Skeletal muscle satellite cell (primary cell): ENCODE measurements at regions not wholly inside any gene's neighbourhood (a gene's known extent, or its start where the extent isn't known, plus 50 kb on each side); places are given as distances from the start of the nearest gene placed in this dataset.
"Not testable (repeated sequence)": the region's sequence is repeated elsewhere in the genome, so short reads cannot be mapped to it uniquely, and the experiment has no call there.

Experiments used
- H3K27me3 ChIP-seq: 2 replicates; pipeline ENCODE4 v1.7.0; 2013; ENCODE audit warnings: low read length; ENCODE audit not compliant: control insufficient read depth, insufficient read depth
- H3K36me3 ChIP-seq: 2 replicates; pipeline ENCODE4 v1.7.0; 2013; ENCODE audit warnings: mild to moderate bottlenecking, control low read depth, low read length; ENCODE audit not compliant: insufficient read depth
- H3K4me1 ChIP-seq: 2 replicates; pipeline ENCODE4 v1.7.0; 2013; ENCODE audit warnings: low read length; ENCODE audit not compliant: control insufficient read depth, insufficient read depth
- H3K4me2 ChIP-seq: 2 replicates; pipeline ENCODE4 v1.7.0; 2013; ENCODE audit warnings: mild to moderate bottlenecking, low read length
- H3K4me3 ChIP-seq: 2 replicates; pipeline ENCODE4 v1.7.0; 2013; ENCODE audit warnings: low read length
- H3K9ac ChIP-seq: 2 replicates; pipeline ENCODE4 v1.7.0; 2013; ENCODE audit warnings: mild to moderate bottlenecking, low read depth, low read length, moderate library complexity
- H3K9me3 ChIP-seq: replicated peaks from 2 replicates; pipeline ENCODE4 v1.7.0; 2013; ENCODE audit warnings: mild to moderate bottlenecking, control low read depth, low read length

DNA sequence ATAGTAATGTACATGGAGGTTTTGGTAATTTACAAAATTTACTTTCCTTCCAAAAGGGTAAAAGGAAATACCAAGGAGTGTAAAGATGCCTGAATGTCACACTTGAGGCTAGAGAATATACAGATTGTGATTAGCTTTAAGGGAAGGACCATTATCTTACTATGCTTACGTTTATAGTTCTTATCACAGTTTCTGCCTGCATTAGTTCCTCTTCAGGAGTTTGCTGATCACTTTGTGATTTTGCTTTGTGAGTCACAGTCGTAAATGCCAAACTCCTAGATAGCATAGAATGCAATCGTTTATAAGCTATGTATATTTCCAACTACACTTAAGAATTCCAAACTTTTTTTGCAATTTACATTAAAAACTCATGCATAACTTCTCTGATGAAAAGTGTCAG lies 1034.6 kb downstream of the DIPK2A start:
- Histone ChIP-seq H3K36me3 (no peaks in the 10 kb centered on the region), H3K27me3 (no peaks in the 10 kb centered on the region), H3K4me2 (no peak overlapping the region), H3K9ac (no peak overlapping the region), H3K4me3 (no peak overlapping the region), H3K4me1 (no peaks in the 10 kb centered on the region), H3K9me3 (no peaks in the 10 kb centered on the region)

DNA sequence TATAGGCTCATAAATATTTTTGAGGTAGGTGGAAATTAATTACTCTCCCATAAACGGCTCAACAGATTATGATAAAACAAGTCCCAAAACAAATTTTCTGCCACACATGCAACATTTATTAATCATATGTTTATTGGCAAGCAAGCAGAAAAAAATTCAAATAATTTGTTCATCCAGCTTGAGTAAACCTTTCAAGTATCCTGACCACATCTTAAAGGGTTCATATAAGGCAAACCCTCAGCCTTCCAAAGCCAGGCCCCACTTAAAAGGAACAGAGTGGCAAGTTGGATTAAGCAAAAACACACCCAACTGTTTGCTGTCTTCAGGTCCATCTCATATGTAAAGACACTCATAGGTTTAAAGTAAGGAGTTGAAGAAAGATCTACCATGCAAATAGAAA lies 1042.3 kb downstream of the DIPK2A start:
- no peak overlapping the region for H3K4me2 ChIP-seq
- H3K9ac ChIP-seq, result no peak overlapping the region
- no peaks in the 10 kb centered on the region for H3K9me3 ChIP-seq
- H3K36me3 ChIP-seq, result no peaks in the 10 kb centered on the region
- no peak overlapping the region for H3K4me3 ChIP-seq
- no peaks in the 10 kb centered on the region for H3K27me3 ChIP-seq
- H3K4me1 ChIP-seq, result no peaks in the 10 kb centered on the region

DNA sequence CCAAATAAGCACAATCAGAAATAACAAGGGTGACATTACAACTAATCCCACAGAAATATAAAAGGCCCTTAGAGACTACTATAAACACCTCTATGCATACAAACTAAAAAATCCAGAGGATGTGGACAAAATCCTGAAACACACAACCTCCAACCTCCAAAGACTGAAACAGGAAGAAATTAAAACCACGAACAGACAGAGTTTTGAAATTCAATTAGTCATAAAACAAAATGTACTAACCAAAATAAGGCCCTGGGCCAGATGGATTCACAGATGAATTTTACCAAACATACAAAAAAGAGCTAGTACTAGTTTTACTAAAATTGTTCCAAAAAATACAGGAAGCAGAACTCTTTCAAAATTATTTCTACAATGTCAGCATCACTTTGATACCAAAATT lies 1043.6 kb downstream of the DIPK2A start:
- H3K9ac ChIP-seq, result no peak overlapping the region
- H3K4me2 ChIP-seq, result peak overlapping the region; percentile 32
- no peaks in the 10 kb centered on the region for H3K36me3 ChIP-seq
- no peaks in the 10 kb centered on the region for H3K9me3 ChIP-seq
- no peak overlapping the region for H3K4me3 ChIP-seq
- H3K27me3 ChIP-seq, result no peaks in the 10 kb centered on the region
- H3K4me1 ChIP-seq, result no peaks in the 10 kb centered on the region

DNA sequence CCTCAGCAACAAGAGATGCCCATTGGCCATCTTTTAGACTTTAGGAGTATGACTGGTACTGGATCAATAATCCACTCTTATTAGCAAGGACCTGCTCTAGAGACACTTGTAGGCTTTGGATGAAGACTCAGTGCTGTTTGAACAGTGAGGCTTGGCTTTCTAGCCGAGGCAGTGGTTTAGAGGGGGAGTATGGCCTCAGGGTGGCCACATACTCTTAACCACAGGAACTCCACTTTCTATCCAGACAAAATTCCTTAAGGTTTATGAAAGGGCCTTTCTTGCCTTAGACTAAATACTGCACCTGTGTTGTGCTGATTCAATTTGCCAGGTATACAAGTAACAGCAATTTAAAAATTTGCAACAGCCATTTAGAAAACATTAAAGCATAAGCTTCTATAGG lies 1046.3 kb downstream of the DIPK2A start:
- H3K4me2 ChIP-seq, result no peak overlapping the region
- no peaks in the 10 kb centered on the region for H3K36me3 ChIP-seq
- H3K4me1 ChIP-seq, result no peaks in the 10 kb centered on the region
- H3K27me3 ChIP-seq, result no peaks in the 10 kb centered on the region
- no peaks in the 10 kb centered on the region for H3K9me3 ChIP-seq
- H3K9ac ChIP-seq, result no peak overlapping the region
- no peak overlapping the region for H3K4me3 ChIP-seq

DNA sequence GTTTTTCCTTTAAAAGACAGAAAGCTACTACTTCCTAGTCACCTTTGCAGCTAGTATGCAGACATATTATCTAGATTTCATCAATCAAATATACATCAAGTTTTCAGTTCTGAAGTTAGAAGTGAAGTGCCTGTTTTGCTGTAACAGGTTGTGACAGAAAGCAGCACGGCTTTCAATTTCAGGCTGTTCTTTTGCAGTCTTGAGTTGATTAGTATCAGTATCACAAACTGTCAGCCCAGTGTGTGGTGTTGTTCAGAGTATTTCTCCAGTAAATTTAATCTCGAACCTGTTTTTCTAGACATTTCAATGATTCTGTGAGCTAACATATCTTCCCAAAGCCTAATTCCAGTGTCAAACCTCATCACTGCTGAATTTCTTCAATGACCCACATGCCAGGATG lies 1050.8 kb downstream of the DIPK2A start:
- no peaks in the 10 kb centered on the region for H3K36me3 ChIP-seq
- no peak overlapping the region for H3K4me3 ChIP-seq
- no peaks in the 10 kb centered on the region for H3K4me1 ChIP-seq

DNA sequence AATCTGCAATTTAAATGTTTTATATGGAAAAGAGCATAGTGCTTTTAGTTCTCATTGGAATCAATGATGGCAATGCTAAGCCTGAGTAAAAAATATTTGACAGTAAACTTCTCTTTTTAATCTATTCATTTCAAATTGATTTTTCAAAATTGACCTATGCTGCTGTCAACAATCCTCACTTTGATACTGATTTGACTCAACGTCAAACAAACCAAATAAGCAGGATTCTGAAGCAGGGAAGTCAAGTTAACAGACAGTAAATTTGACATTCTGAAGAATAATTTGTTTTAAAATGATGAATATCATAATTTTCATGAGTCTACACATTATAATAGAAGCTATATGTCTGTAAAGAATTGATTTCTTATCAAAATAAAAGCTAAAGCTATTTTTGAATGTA lies 1053.1 kb downstream of the DIPK2A start:
- Histone ChIP-seq H3K4me1 (no peaks in the 10 kb centered on the region), H3K36me3 (no peaks in the 10 kb centered on the region), H3K4me3 (no peak overlapping the region), H3K4me2 (no peak overlapping the region), H3K9ac (no peak overlapping the region), H3K9me3 (no peaks in the 10 kb centered on the region), H3K27me3 (no peaks in the 10 kb centered on the region)

More for the DNA sequence above, 1050.8 kb downstream of the DIPK2A start:
- Histone ChIP-seq H3K27me3 (no peaks in the 10 kb centered on the region), H3K9ac (no peak overlapping the region), H3K4me2 (no peak overlapping the region), H3K9me3 (no peaks in the 10 kb centered on the region)

DNA sequence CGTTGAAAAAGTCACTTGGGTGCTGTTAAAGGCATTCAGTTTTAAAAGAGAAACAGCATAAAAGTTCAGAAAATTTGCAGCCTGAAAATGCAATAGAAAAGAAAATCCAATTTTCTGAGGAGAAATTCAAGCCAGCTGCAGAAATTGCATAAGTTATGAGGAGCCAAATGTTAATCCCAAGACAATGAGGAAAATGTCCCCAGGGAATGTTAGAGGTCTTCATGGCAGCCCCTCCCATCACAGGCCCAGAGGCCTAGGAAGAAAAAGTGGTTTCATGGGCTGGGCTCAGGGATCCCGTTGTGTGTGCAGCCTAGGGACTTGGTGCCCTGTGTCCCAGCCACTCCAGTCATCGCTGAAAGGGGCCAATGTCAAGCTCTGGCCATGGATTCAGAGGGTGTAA lies 1055.6 kb downstream of the DIPK2A start:
- not testable (repeated sequence) for H3K36me3 ChIP-seq, H3K9me3 ChIP-seq, H3K4me2 ChIP-seq, H3K4me1 ChIP-seq, H3K4me3 ChIP-seq, H3K9ac ChIP-seq, H3K27me3 ChIP-seq

DNA sequence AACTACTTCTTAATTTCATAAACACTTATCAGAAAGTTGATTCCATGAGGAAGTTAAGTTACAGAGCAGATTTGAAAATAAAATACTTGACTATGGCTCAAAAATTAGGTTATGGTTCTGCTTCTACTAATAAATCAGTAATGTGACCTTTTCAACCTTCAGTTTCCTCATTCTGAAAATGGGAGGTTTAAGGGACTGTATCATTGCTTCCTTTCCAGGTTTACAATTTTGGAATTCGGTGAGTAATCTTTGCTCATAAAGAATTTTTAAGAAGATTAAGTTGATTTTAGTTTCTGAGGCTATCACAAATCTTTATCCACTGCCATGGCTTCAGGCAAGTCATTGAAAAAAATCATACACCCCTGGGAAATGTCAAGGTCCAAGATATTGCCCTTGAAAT lies 1061.2 kb downstream of the DIPK2A start:
- no peaks in the 10 kb centered on the region for H3K4me1 ChIP-seq

DNA sequence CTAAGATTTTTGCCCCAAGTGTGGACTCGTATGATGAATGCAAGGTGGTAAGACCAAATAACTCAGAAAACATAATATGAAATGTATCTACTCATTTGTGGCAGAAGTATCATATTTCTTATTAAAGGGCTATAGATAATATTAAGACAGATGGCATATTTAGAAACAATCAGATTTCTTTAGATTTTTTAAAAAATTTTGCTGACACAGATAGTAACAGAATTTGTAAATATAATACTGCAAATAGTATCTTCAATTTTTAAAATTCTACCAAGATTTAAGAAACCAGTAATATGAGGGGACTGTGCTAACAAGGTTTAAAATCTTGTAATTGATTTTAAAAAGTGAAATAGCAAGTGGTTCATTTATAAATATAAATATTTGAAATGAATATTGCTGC lies 1064.1 kb downstream of the DIPK2A start:
- Histone ChIP-seq H3K36me3 (no peaks in the 10 kb centered on the region), H3K27me3 (no peaks in the 10 kb centered on the region), H3K9ac (no peak overlapping the region)

More for the DNA sequence above, 1061.2 kb downstream of the DIPK2A start:
- H3K27me3 ChIP-seq, result no peaks in the 10 kb centered on the region
- H3K4me3 ChIP-seq, result no peak overlapping the region
- no peak overlapping the region for H3K4me2 ChIP-seq
- H3K9me3 ChIP-seq, result no peaks in the 10 kb centered on the region
- no peaks in the 10 kb centered on the region for H3K36me3 ChIP-seq
- no peak overlapping the region for H3K9ac ChIP-seq

DNA sequence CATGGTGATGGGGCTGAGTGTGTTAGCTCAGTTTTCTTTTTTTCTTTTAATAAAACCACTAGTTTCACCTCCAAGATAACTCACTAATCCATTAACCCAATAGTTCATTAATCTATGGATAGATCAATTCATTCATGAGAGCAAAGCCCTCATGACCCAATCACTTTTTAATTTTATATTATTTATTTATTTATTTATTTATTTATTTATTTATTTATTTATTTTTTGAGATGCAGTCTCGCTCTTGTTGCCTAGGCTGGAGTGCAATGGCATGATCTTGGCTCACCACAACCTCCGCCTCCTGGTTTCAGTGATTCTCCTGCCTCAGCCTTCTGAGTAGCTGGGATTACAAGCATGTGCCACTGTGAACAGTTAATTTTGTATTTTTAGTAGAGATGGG lies 1082.4 kb downstream of the DIPK2A start:
- H3K4me2 ChIP-seq, H3K36me3 ChIP-seq, H3K9ac ChIP-seq, H3K4me1 ChIP-seq, H3K9me3 ChIP-seq, H3K4me3 ChIP-seq, H3K27me3 ChIP-seq: not testable (repeated sequence)

More for the DNA sequence above, 1064.1 kb downstream of the DIPK2A start:
- no peaks in the 10 kb centered on the region for H3K4me1 ChIP-seq
- H3K4me3 ChIP-seq, result no peak overlapping the region
- H3K4me2 ChIP-seq, result no peak overlapping the region
- H3K9me3 ChIP-seq, result no peaks in the 10 kb centered on the region

DNA sequence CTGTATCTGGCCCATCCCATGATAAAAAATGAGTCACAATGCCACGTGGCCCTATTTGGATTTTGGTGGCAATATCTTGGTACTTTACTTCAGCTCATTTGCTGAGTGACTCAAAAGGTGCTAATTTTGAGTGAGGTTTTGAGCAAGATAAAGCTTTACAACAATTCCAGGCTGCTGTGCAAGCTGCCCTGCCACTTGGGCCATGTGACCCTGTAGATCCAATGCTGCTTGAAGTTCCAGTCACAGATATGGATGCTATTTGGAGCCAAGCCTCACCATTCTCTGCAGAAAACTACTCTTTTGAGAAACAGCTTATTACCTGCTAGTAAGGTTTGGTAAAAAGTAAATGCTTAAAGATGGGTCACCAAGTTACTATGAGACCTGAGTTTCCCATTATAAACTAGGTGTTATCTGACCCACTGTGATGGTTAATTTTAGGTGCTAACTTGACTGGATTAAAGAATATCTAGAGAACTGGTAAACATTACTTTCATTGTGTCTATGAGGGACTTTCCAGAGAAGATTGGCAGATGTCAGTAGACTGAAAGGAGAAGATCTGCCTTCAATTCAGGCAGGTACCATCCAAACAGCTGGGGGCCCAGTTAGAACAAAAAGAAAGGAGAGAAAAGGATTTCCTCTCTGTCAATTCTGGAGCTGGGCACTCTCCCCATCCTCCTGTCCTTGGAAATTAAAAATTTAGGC lies 1083.9 kb downstream of the DIPK2A start:
- Histone ChIP-seq H3K9ac (no peak overlapping the region), H3K9me3 (no peaks in the 10 kb centered on the region), H3K27me3 (no peaks in the 10 kb centered on the region), H3K4me2 (no peak overlapping the region), H3K36me3 (no peaks in the 10 kb centered on the region), H3K4me1 (no peaks in the 10 kb centered on the region), H3K4me3 (no peak overlapping the region)

DNA sequence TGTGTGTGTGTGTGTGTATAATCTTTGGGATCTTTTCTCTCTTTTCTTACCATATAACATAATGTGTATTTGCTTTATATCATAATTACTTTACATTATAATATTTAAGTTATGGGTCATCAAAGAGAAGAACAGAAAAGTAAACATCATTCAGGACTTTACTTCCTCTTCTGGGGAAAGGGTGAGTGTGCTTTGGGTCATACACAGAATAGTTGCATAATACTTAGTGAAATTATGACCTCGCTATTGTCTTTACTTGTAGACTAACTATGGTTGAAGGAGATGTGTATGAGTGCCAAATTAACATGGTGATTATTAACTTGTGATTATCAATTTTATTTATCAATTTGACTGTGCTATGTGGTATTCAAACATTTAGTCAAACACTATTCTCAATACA lies 1086.9 kb downstream of the DIPK2A start:
- no peaks in the 10 kb centered on the region for H3K27me3 ChIP-seq
- no peaks in the 10 kb centered on the region for H3K9me3 ChIP-seq
- no peaks in the 10 kb centered on the region for H3K36me3 ChIP-seq
- no peak overlapping the region for H3K4me2 ChIP-seq
- H3K9ac ChIP-seq, result no peak overlapping the region
- H3K4me1 ChIP-seq, result no peaks in the 10 kb centered on the region
- H3K4me3 ChIP-seq, result no peak overlapping the region
